ENCODE measurements at regions not wholly inside any gene's neighbourhood (a gene's known extent, or its start where the extent isn't known, plus 50 kb on each side); places are given as distances from the start of the nearest gene placed in this dataset.

GRCh38 chr4:124943938-124944337 is 231.4 kb upstream of the ANKRD50 start:
- Histone ChIP-seq H3K9me3 (ENCODE audit: control insufficient read depth in 2 of 2, low read length in 2 of 2) (no peaks in the 10 kb centered on the region), H3K9ac (ENCODE audit: low read length in 2 of 2) (no peak overlapping the region), H3K4me1 (ENCODE audit: control insufficient read depth, insufficient read depth, low read length) (peaks cover 7% of the 10 kb centered on the region), H3K4me3 (ENCODE audit: low read length in 2 of 2) (no peak overlapping the region), H3K27me3 (ENCODE audit: control insufficient read depth in 1 of 2, insufficient read depth in 2 of 2, low read length in 2 of 2) (no peaks in the 10 kb centered on the region), H3K36me3 (ENCODE audit: control insufficient read depth in 2 of 2, insufficient read depth in 2 of 2, low read length in 2 of 2) (no peaks in the 10 kb centered on the region), H3K27ac (ENCODE audit: low read length) (no peak overlapping the region)

GRCh38 chr4:124943145-124943889 is 230.8 kb upstream of the ANKRD50 start:
- Histone ChIP-seq H3K4me1 (ENCODE audit: control insufficient read depth, insufficient read depth, low read length) (peaks cover 7% of the 10 kb centered on the region), H3K36me3 (ENCODE audit: control insufficient read depth in 2 of 2, insufficient read depth in 2 of 2, low read length in 2 of 2) (no peaks in the 10 kb centered on the region), H3K27me3 (ENCODE audit: control insufficient read depth in 1 of 2, insufficient read depth in 2 of 2, low read length in 2 of 2) (no peaks in the 10 kb centered on the region), H3K9ac (ENCODE audit: low read length in 2 of 2) (no peak overlapping the region), H3K9me3 (ENCODE audit: control insufficient read depth in 2 of 2, low read length in 2 of 2) (no peaks in the 10 kb centered on the region), H3K27ac (ENCODE audit: low read length) (no peak overlapping the region), H3K4me3 (ENCODE audit: low read length in 2 of 2) (no peak overlapping the region)

GRCh38 chr4:124941267-124941666 is 228.7 kb upstream of the ANKRD50 start:
- H3K4me3 ChIP-seq (ENCODE audit: low read length in 2 of 2) = no peak overlapping the region
- no peaks in the 10 kb centered on the region for H3K36me3 ChIP-seq (ENCODE audit: control insufficient read depth in 2 of 2, insufficient read depth in 2 of 2, low read length in 2 of 2)
- H3K27me3 ChIP-seq (ENCODE audit: control insufficient read depth in 1 of 2, insufficient read depth in 2 of 2, low read length in 2 of 2) = no peaks in the 10 kb centered on the region
- H3K4me1 ChIP-seq (ENCODE audit: control insufficient read depth, insufficient read depth, low read length) = peaks cover 10% of the 10 kb centered on the region
- no peak overlapping the region for H3K9ac ChIP-seq (ENCODE audit: low read length in 2 of 2)
- no peak overlapping the region for H3K27ac ChIP-seq (ENCODE audit: low read length)
- no peaks in the 10 kb centered on the region for H3K9me3 ChIP-seq (ENCODE audit: control insufficient read depth in 2 of 2, low read length in 2 of 2)

- no peak overlapping the region for H3K4me3 ChIP-seq (ENCODE audit: low read length in 2 of 2)
- no peaks in the 10 kb centered on the region for H3K27me3 ChIP-seq (ENCODE audit: control insufficient read depth in 1 of 2, insufficient read depth in 2 of 2, low read length in 2 of 2)
- H3K27ac ChIP-seq (ENCODE audit: low read length) = no peak overlapping the region
- no peaks in the 10 kb centered on the region for H3K9me3 ChIP-seq (ENCODE audit: control insufficient read depth in 2 of 2, low read length in 2 of 2)
- H3K36me3 ChIP-seq (ENCODE audit: control insufficient read depth in 2 of 2, insufficient read depth in 2 of 2, low read length in 2 of 2) = no peaks in the 10 kb centered on the region
- H3K9ac ChIP-seq (ENCODE audit: low read length in 2 of 2) = no peak overlapping the region
- H3K4me1 ChIP-seq (ENCODE audit: control insufficient read depth, insufficient read depth, low read length) = peaks cover 10% of the 10 kb centered on the region
These were observed 227.9 kb upstream of the ANKRD50 start for GRCh38 chr4:124940387-124940786.

- no peak overlapping the region for H3K27ac ChIP-seq (ENCODE audit: low read length)
- no peaks in the 10 kb centered on the region for H3K9me3 ChIP-seq (ENCODE audit: control insufficient read depth in 2 of 2, low read length in 2 of 2)
- no peaks in the 10 kb centered on the region for H3K27me3 ChIP-seq (ENCODE audit: control insufficient read depth in 1 of 2, insufficient read depth in 2 of 2, low read length in 2 of 2)
- peaks cover 10% of the 10 kb centered on the region for H3K4me1 ChIP-seq (ENCODE audit: control insufficient read depth, insufficient read depth, low read length)
- no peak overlapping the region for H3K4me3 ChIP-seq (ENCODE audit: low read length in 2 of 2)
- no peak overlapping the region for H3K9ac ChIP-seq (ENCODE audit: low read length in 2 of 2)
- no peaks in the 10 kb centered on the region for H3K36me3 ChIP-seq (ENCODE audit: control insufficient read depth in 2 of 2, insufficient read depth in 2 of 2, low read length in 2 of 2)
These were observed 227.4 kb upstream of the ANKRD50 start for GRCh38 chr4:124939908-124940307.

DNA sequence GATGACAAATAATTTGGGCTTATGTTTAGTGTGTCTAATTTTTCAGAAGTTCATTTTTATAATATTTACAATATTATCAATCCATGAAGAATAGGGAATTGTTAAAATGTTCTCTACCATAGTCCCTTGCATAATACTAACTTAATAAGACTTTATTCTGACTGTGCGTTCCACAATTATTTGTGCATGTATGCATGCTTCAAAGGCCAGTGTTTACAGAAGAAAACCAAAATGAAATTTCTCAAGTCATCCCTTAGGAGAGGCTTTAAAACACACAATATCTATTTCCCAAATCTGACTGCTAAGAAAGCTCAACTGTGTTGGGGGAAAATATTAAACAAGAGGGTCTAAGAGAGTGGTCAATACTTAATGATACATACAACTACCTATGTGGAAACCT is 226.3 kb upstream of the ANKRD50 start:
- Histone ChIP-seq H3K36me3 (ENCODE audit: control insufficient read depth in 2 of 2, insufficient read depth in 2 of 2, low read length in 2 of 2) (no peaks in the 10 kb centered on the region), H3K9ac (ENCODE audit: low read length in 2 of 2) (no peak overlapping the region), H3K4me1 (ENCODE audit: control insufficient read depth, insufficient read depth, low read length) (peaks cover 10% of the 10 kb centered on the region), H3K27ac (ENCODE audit: low read length) (no peak overlapping the region), H3K9me3 (ENCODE audit: control insufficient read depth in 2 of 2, low read length in 2 of 2) (no peaks in the 10 kb centered on the region), H3K27me3 (ENCODE audit: control insufficient read depth in 1 of 2, insufficient read depth in 2 of 2, low read length in 2 of 2) (no peaks in the 10 kb centered on the region), H3K4me3 (ENCODE audit: low read length in 2 of 2) (no peak overlapping the region)

DNA sequence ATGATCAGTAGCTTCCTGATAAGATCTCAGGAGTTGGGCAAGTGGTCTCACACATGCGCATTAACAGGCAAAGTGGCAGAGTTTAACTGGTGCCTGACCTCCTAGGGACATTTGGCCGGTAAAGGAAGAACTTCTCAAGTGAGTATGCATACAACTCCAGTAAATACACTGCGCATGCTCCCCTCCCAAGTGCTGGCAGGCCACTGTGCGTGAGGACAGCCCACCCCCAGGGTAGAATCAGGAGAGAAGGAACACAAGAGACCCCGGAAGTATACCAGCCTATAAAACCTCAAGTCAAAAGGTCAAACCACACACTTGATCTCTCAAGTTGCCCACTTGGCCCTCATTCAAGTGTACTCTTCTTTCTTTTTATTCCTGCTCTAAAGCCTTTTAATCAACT is 225.5 kb upstream of the ANKRD50 start:
- Histone ChIP-seq H3K27me3 (ENCODE audit: control insufficient read depth in 1 of 2, insufficient read depth in 2 of 2, low read length in 2 of 2) (no peaks in the 10 kb centered on the region), H3K36me3 (ENCODE audit: control insufficient read depth in 2 of 2, insufficient read depth in 2 of 2, low read length in 2 of 2) (no peaks in the 10 kb centered on the region), H3K4me3 (ENCODE audit: low read length in 2 of 2) (no peak overlapping the region), H3K9me3 (ENCODE audit: control insufficient read depth in 2 of 2, low read length in 2 of 2) (no peaks in the 10 kb centered on the region), H3K27ac (ENCODE audit: low read length) (no peak overlapping the region), H3K4me1 (ENCODE audit: control insufficient read depth, insufficient read depth, low read length) (peaks cover 10% of the 10 kb centered on the region), H3K9ac (ENCODE audit: low read length in 2 of 2) (no peak overlapping the region)

DNA sequence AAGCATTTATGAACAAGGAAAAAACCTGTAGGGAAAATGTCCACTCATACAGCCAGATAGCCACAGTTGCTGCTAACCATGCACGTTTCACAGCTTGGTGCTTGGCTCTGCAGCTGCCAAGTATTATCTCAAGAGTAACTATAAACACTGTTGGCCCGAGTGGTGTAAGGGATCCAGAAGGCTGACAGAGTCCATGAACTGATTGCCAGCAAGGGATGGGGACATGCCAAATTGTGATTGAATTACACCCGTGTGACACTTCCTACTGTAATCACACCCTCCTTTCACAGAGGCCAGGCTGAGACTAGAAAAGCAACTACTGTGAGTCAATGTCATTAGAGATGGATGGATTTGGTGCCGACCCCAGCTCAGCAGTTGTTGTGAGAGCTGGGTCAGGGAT is 223.9 kb upstream of the ANKRD50 start:
- H3K4me1 ChIP-seq (ENCODE audit: control insufficient read depth, insufficient read depth, low read length) = peaks cover 10% of the 10 kb centered on the region
- H3K27ac ChIP-seq (ENCODE audit: low read length) = peak overlapping the region; percentile 18
- no peak overlapping the region for H3K9ac ChIP-seq (ENCODE audit: low read length in 2 of 2)
- no peaks in the 10 kb centered on the region for H3K9me3 ChIP-seq (ENCODE audit: control insufficient read depth in 2 of 2, low read length in 2 of 2)
- H3K27me3 ChIP-seq (ENCODE audit: control insufficient read depth in 1 of 2, insufficient read depth in 2 of 2, low read length in 2 of 2) = no peaks in the 10 kb centered on the region
- H3K36me3 ChIP-seq (ENCODE audit: control insufficient read depth in 2 of 2, insufficient read depth in 2 of 2, low read length in 2 of 2) = no peaks in the 10 kb centered on the region
- peak overlapping the region in 1 of 2 donors; percentile 17 for H3K4me3 ChIP-seq (ENCODE audit: low read length in 2 of 2)

DNA sequence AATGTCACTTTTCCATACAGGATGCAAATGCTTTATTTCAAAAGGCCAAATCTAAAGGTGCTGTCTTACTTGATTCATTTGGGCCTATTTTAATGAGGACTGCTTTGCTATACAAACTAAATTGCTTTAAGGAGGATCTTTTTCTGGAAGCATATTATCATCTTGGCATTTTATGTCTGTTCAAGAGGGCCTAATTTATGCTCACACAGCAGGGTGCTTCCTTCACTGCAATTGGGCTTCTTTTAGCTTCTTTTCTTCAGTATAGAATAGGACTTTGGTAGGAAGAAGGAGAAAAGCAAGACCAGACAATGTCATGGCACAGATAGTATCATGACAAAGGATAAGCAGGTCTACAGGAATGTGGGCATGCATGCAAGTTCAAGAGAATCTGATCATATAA is 222.4 kb upstream of the ANKRD50 start:
- H3K9me3 ChIP-seq (ENCODE audit: control insufficient read depth in 2 of 2, low read length in 2 of 2) = no peaks in the 10 kb centered on the region
- H3K27ac ChIP-seq (ENCODE audit: low read length) = no peak overlapping the region
- H3K9ac ChIP-seq (ENCODE audit: low read length in 2 of 2) = no peak overlapping the region
- peaks cover 3% of the 10 kb centered on the region for H3K4me1 ChIP-seq (ENCODE audit: control insufficient read depth, insufficient read depth, low read length)
- H3K4me3 ChIP-seq (ENCODE audit: low read length in 2 of 2) = no peak overlapping the region
- H3K36me3 ChIP-seq (ENCODE audit: control insufficient read depth in 2 of 2, insufficient read depth in 2 of 2, low read length in 2 of 2) = no peaks in the 10 kb centered on the region
- H3K27me3 ChIP-seq (ENCODE audit: control insufficient read depth in 1 of 2, insufficient read depth in 2 of 2, low read length in 2 of 2) = no peaks in the 10 kb centered on the region

- Histone ChIP-seq H3K9me3 (ENCODE audit: control insufficient read depth in 2 of 2, low read length in 2 of 2) (no peaks in the 10 kb centered on the region), H3K36me3 (ENCODE audit: control insufficient read depth in 2 of 2, insufficient read depth in 2 of 2, low read length in 2 of 2) (no peaks in the 10 kb centered on the region), H3K4me3 (ENCODE audit: low read length in 2 of 2) (no peak overlapping the region)
These were observed 221.0 kb upstream of the ANKRD50 start for GRCh38 chr4:124933521-124933920.

DNA sequence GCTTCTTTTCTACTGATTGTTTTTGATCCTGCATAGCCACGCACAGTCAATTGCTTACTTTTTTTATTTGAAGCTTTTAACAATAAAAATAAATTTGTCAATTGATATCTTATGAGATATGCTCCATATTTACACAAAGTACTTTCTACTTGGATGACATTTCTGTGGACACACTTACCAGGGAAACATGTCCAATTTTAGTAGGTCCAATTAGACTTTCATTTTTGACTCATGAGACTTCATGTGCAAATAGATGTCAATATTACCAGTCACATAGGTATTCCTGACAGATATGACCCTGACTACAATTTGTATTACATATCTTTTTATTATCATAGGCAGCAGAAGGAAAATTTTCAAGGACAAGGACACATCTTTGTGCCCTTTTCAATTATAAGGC is 219.9 kb upstream of the ANKRD50 start:
- Histone ChIP-seq H3K27ac (ENCODE audit: low read length) (no peak overlapping the region), H3K36me3 (ENCODE audit: control insufficient read depth in 2 of 2, insufficient read depth in 2 of 2, low read length in 2 of 2) (no peaks in the 10 kb centered on the region), H3K4me3 (ENCODE audit: low read length in 2 of 2) (no peak overlapping the region), H3K9me3 (ENCODE audit: control insufficient read depth in 2 of 2, low read length in 2 of 2) (no peaks in the 10 kb centered on the region), H3K9ac (ENCODE audit: low read length in 2 of 2) (no peak overlapping the region), H3K27me3 (ENCODE audit: control insufficient read depth in 1 of 2, insufficient read depth in 2 of 2, low read length in 2 of 2) (no peaks in the 10 kb centered on the region), H3K4me1 (ENCODE audit: control insufficient read depth, insufficient read depth, low read length) (peaks cover 3% of the 10 kb centered on the region)

More at GRCh38 chr4:124933521-124933920, 221.0 kb upstream of the ANKRD50 start:
- Histone ChIP-seq H3K27me3 (ENCODE audit: control insufficient read depth in 1 of 2, insufficient read depth in 2 of 2, low read length in 2 of 2) (no peaks in the 10 kb centered on the region), H3K27ac (ENCODE audit: low read length) (no peak overlapping the region), H3K4me1 (ENCODE audit: control insufficient read depth, insufficient read depth, low read length) (peaks cover 3% of the 10 kb centered on the region), H3K9ac (ENCODE audit: low read length in 2 of 2) (no peak overlapping the region)
